Osteoblast (primary cell): ENCODE measurements at regions not wholly inside any gene's neighbourhood (a gene's known extent, or its start where the extent isn't known, plus 50 kb on each side); places are given as distances from the start of the nearest gene placed in this dataset.

Source experiments
- DNase-seq: peaks from one replicate; pipeline ENCODE4 v3.0.0; 2011; ENCODE audit warnings: low spot score, mixed read lengths; ENCODE audit not compliant: insufficient read length; ENCODE audit errors: missing footprints
- H2AFZ ChIP-seq: 2 replicates; pipeline ENCODE4 v1.6.0; 2011; ENCODE audit warnings: mild to moderate bottlenecking, low read length
- H3K27ac ChIP-seq: 2 replicates; pipeline ENCODE4 v1.5.1; 2011; ENCODE audit warnings: mild to moderate bottlenecking, low read depth, low read length, moderate library complexity
- H3K27me3 ChIP-seq: 2 replicates; pipeline ENCODE4 v1.6.0; 2012; ENCODE audit warnings: mild to moderate bottlenecking, control low read depth, inconsistent platforms, low read length, moderate library complexity; ENCODE audit not compliant: insufficient read depth
- H3K36me3 ChIP-seq: 2 replicates; pipeline ENCODE4 v1.5.1; 2011; ENCODE audit warnings: mild to moderate bottlenecking, low read length, control low read depth, moderate library complexity; ENCODE audit not compliant: insufficient read depth
- H3K4me1 ChIP-seq: 2 replicates; pipeline ENCODE4 v1.5.1; 2011; ENCODE audit warnings: mild to moderate bottlenecking, low read length, control low read depth, moderate library complexity; ENCODE audit not compliant: insufficient read depth
- H3K4me2 ChIP-seq: 2 replicates; pipeline ENCODE4 v1.6.0; 2011; ENCODE audit warnings: mild to moderate bottlenecking, low read length; ENCODE audit not compliant: insufficient read depth
- H3K4me3 ChIP-seq: fragments of 200-600 bp; sonication (generic); 3 replicates; pipeline ENCODE4 v1.5.1; 2012; ENCODE audit warnings: mild to moderate bottlenecking, low read length, inconsistent platforms; ENCODE audit not compliant: insufficient read depth
- H3K79me2 ChIP-seq: 2 replicates; pipeline ENCODE4 v1.6.0; 2012; ENCODE audit warnings: mild to moderate bottlenecking, low read length, control low read depth, inconsistent platforms; ENCODE audit not compliant: insufficient read depth
- H3K9me3 ChIP-seq: 2 replicates; pipeline ENCODE4 v1.5.1; 2011; ENCODE audit warnings: low read depth, low read length, control low read depth
- H4K20me1 ChIP-seq: 2 replicates; pipeline ENCODE4 v1.6.0; 2012; ENCODE audit warnings: mild to moderate bottlenecking, low read length, control low read depth; ENCODE audit not compliant: insufficient read depth
- CTCF ChIP-seq: IDR thresholded peaks from 2 replicates; pipeline ENCODE4 v1.5.1; 2011; ENCODE audit warnings: mild to moderate bottlenecking, low read depth, low read length, moderate library complexity; ENCODE audit errors: extremely low read depth

- H3K4me2 ChIP-seq, result peak overlapping the region; percentile 56
- H3K27ac ChIP-seq, result no peak overlapping the region
- H3K36me3 ChIP-seq, result no peaks in the 10 kb centered on the region
- H3K27me3 ChIP-seq, result peaks cover 11% of the 10 kb centered on the region
- no peaks in the 10 kb centered on the region for H3K9me3 ChIP-seq
- TF ChIP-seq CTCF, result peak; percentile 88
- no peak overlapping the region for H2AFZ ChIP-seq
- peak; percentile 59 for DNase-seq
- H3K79me2 ChIP-seq, result no peaks in the 10 kb centered on the region
- no peaks in the 10 kb centered on the region for H4K20me1 ChIP-seq
- H3K4me3 ChIP-seq, result peak overlapping the region; percentile 13
- peaks cover 4% of the 10 kb centered on the region for H3K4me1 ChIP-seq
These were observed 345.0 kb downstream of the REEP3 start for GRCh38 chr10:63866075-63866746.

GRCh38 chr10:63866747-63867140, 345.5 kb downstream of the REEP3 start:
- peak overlapping the region; percentile 56 for H3K4me2 ChIP-seq
- H4K20me1 ChIP-seq, result no peaks in the 10 kb centered on the region
- no peak overlapping the region for H3K27ac ChIP-seq
- peaks cover 4% of the 10 kb centered on the region for H3K4me1 ChIP-seq
- DNase-seq, result no peak
- no peak overlapping the region for H3K4me3 ChIP-seq
- TF ChIP-seq CTCF, result no peak
- no peaks in the 10 kb centered on the region for H3K79me2 ChIP-seq
- no peaks in the 10 kb centered on the region for H3K9me3 ChIP-seq
- no peaks in the 10 kb centered on the region for H3K36me3 ChIP-seq
- no peak overlapping the region for H2AFZ ChIP-seq
- H3K27me3 ChIP-seq, result peaks cover 11% of the 10 kb centered on the region

- no peak for DNase-seq
These were observed 357.2 kb downstream of the REEP3 start for GRCh38 chr10:63878428-63878827.

GRCh38 chr10:63883861-63884260, 362.7 kb downstream of the REEP3 start:
- no peak overlapping the region for H3K4me3 ChIP-seq
- no peak overlapping the region for H3K27ac ChIP-seq
- no peaks in the 10 kb centered on the region for H3K79me2 ChIP-seq
- H3K9me3 ChIP-seq, result no peaks in the 10 kb centered on the region
- no peaks in the 10 kb centered on the region for H3K27me3 ChIP-seq
- H3K4me2 ChIP-seq, result no peak overlapping the region
- no peaks in the 10 kb centered on the region for H3K36me3 ChIP-seq
- H2AFZ ChIP-seq, result no peak overlapping the region
- TF ChIP-seq CTCF, result no peak
- H3K4me1 ChIP-seq, result no peaks in the 10 kb centered on the region
- no peak for DNase-seq
- H4K20me1 ChIP-seq, result no peaks in the 10 kb centered on the region

More at GRCh38 chr10:63878428-63878827, 357.2 kb downstream of the REEP3 start:
- no peak overlapping the region for H2AFZ ChIP-seq
- H3K9me3 ChIP-seq, result no peaks in the 10 kb centered on the region
- no peak for TF ChIP-seq CTCF
- no peaks in the 10 kb centered on the region for H3K36me3 ChIP-seq
- H3K4me1 ChIP-seq, result no peaks in the 10 kb centered on the region
- no peak overlapping the region for H3K4me2 ChIP-seq
- no peaks in the 10 kb centered on the region for H3K79me2 ChIP-seq
- H3K27me3 ChIP-seq, result no peaks in the 10 kb centered on the region
- H3K4me3 ChIP-seq, result no peak overlapping the region
- no peak overlapping the region for H3K27ac ChIP-seq
- no peaks in the 10 kb centered on the region for H4K20me1 ChIP-seq
